COLO668 (cell line): ENCODE measurements at regions not wholly inside any gene's neighbourhood (a gene's known extent, or its start where the extent isn't known, plus 50 kb on each side); places are given as distances from the start of the nearest gene placed in this dataset.
"Not testable (repeated sequence)": the region's sequence is repeated elsewhere in the genome, so short reads cannot be mapped to it uniquely, and the experiment has no call there.

ENCODE experiments used
- DNase-seq: peaks from one replicate; lab custom pipeline; 2025; ENCODE audit not compliant: unreplicated experiment; lab: John Stamatoyannopoulos, UW

DNA sequence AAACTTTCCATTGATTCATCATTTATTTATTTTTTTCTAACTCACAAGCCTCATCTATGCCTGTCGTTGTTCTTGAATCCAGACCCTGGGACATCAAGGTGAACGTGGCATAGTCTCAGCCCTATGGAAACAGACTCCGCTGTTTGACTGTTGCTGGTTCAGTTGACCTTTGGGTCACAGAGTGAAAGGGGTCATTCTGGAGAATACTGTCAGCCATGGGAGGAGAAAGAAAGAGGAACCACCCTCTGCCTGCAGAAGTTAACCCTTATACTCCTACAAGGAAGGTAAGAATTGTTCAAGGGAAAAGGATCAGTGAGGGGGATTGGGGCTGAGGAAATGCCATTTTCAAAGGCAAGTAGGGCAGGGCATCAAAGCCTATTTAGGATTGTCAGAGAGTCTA is 387.6 kb upstream of the MAF start:
- no peak for DNase-seq

DNA sequence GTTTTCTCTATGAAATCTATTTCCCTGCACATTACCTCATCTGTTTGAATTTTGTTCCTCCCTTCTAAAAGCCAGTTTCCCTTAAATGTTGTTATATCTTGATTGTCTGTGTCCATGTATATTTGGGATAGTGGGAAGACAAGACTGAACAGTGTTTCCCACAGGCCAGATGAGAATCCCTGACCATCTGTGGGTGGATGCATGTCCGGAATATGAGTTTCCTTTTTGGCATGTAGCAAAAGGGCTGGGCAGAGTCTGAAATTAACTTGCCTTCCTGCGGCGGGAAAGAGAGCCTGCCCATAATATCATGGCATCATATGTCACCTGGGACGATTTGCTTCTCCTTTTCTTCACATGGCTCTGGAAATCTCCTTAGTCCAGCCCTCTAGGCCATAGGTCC is 385.8 kb upstream of the MAF start:
- DNase-seq: no peak

DNA sequence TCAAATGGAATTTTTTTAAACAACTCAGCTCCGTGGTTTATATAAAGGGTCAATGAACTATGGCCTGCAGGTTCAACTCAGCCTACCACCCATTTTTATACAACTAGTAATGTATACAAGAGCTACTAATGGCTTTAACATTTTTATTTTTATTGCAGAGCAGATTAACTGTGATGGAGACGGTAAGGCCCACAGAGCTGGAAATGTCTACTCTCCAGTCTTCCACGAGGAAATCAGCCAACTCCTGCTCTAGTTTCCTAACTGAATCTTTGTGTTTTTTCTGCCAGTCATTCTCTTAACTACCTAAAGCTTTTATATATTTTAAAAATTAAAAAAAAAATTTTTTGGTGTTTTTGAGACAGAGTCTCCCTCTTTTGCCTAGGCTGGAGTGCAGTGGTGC is 385.1 kb upstream of the MAF start:
- DNase-seq: no peak

DNA sequence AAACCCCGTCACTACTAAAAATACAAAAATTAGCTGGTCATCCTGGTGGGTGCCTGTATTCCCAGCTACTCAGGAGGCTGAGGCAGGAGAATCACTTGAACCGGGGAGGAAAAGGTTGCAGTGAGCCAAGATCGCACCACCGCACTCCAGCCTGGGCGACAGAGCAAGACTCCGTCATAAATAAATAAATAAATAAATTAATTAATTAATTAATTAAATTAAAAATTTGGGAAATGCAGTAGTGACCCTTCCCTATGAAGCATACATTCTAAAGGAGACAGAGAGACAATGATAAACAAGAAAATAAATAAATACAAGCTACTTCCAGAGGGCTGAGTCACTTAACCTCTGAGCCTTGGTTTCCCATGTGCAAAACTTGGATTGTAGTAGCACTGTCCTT is 383.6 kb upstream of the MAF start:
- not testable (repeated sequence) for DNase-seq

DNA sequence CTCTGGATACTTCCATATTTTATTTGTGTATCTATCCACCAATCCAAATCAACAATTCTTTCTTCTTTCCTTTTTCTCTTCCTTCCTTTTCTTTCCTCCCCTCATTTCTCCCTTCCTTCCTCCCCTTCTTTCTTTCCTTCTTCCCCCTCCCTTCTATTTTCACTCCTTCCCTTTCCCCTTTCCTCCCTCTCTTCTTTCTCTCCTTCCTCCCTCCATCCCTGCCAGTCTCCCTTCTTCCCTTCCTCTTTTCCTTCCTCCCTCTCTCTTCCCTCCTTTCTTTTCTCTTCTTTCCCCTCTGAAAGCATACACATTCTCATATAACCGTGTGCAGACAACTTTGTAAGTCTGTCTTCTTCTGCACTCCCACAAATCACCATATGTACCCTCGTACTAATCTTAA is 382.3 kb upstream of the MAF start:
- no peak for DNase-seq

DNA sequence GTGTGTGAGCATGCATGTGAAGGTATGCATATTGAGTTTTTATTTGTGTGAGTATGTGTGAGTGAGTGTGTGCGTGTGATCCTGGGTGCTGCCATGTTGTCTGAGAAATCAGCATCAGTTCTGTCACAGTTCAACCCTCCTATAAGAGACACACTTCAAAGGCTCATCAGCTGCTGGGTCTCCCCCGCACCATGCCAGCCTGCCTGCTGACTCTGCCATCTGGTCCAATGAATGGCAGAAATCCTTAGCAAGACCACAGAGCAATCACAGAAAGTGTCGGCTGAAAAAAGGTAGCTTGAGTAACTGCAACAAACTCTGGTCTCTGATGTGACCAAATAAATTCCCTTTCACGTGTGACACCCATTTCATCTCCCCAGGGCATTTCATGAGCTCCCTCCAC is 381.8 kb upstream of the MAF start:
- DNase-seq: no peak

DNA sequence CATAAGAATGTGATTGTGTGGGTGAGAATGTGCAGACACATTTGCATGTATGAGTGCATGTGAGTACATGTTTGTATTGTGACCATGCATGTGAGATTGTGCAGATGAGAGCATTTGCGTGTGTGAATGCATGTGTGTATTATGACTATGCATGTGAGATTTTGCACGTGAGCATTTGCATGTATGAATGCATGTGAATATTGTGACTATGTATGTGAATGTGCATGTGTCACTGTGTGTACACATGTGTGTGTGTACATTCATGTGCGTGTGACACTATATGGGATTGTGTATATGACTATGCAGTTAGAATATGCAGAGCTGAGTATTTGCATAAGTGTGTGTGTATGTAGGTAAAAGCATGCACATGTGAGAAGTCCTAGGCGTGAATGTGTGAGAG is 381.3 kb upstream of the MAF start:
- no peak for DNase-seq

DNA sequence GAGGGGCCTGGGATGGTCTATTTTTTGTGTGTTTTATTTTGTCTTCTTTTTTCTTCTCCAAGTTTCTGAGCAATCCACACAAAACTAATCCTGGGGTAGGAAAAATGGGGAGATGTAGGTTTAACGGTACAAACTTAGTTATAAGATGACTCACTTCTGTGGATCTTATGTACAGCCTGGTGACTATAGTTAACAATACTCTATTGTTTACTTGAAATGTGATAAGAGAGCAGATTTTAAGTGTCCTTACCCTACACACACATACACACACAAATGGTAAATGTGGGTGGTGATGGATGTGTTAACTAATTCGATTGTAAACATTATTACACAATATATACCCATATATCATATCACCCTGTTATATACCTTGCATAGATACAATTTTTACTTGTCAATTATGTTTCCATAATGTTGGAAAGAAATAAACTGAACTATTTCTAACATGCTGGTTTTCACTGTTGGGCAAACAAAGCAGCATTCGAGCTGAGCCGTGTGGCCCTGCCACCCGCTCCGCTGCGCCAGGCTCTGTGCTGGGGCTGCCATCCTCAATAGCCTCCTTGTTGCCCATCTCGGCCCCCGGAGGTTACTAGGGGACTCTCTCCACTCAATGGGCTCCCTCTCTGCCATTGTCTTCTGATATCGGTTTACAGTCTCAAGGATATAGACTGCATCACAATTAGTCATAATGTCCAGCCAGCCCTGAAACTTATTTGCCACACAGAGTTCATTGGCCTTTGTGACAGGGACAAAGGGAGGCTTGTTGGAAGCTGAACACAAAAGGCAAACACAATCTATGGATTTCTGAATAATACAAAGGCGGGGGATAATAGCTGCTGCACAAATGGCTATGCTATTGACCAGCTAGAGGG is 380.3 kb upstream of the MAF start:
- peak; percentile 39 for DNase-seq

DNA sequence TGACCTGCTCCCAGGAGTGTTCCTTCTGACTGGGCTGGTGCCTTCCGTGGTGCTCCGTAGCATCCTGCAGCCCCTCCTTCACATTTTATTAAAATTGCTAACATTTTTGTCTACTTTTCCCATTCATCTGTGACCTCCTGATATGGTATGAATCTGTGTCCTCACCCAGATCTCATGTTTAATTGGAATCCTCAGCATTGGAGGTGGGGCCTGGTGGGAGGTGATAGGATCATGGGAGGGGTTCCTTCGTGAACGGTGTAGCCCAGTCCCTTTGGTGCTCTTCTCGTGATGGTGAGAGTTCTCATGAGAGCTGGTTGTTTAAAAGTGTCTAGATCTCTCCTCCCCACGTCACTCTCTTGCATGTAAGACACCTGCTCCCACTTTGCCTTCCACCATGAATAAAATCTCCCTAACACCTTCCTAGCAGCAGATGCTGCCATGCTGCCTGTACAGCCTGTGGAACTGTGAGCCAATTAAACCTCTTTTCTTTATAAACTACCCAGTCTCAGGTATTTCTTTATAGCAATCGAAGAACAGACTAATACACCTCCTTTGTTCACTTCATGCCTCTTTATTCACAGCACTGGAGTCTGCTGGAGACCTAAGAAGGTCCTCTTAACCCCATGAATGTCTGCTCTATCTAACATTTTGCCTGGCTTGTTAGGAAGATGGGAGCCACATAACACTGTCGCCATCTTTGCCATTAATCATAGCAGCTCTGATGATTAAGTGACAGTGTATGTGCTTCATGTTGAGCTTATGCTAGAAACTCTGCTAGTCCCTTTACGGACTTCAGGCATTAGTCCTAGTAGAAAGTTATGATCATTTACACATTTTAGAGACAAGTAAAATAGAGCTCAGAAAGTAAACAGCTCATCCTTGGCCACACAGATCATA is 377.7 kb upstream of the MAF start:
- DNase-seq: no peak

DNA sequence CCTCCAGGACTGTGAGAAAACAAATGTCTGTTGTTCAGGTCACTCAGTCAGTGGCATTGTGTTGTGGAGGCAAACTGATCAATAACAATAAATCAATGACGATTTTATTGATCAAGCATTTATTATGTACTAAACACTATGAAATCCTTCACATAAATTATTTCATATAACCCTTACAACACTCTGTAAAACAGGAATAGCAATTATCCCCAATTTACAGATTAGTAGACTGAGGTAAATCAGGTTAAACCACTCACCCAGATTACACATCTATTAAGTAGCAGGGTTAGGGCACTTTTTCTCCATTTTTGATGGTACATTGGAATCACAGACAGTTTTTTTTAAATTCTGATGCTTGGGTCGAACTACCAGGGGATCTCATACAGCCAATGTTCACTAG is 372.8 kb upstream of the MAF start:
- no peak for DNase-seq

DNA sequence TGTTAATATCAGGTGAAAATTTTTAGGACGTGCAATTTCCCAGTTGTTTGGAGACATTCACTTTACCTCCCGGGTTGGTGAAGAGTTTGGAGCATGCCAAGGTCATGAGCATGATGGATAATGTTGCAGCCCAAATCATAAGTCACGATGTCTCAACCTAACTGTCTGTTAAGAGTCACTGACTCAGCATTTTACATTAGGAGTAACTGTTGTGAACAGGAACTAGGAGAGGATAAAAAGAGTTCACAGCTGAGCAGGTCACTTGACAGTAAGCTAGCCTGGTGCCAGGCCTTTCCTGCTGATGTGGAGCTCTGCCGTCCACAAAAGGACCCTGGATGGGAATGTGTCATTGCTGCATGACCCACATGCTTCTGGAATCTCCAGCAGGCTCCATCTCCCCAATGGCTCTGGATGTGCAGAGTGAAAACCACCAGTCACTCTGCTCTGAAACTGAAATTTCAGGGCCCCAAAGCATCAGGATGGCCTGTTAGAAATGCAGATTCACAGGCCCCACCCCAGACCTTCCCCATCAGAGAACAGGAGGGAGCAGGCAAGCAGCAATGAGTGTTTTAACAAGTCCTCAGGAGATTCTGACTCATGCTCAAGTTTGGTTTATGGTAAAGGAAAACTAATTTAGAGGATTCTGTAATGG is 371.6 kb upstream of the MAF start:
- DNase-seq: no peak

DNA sequence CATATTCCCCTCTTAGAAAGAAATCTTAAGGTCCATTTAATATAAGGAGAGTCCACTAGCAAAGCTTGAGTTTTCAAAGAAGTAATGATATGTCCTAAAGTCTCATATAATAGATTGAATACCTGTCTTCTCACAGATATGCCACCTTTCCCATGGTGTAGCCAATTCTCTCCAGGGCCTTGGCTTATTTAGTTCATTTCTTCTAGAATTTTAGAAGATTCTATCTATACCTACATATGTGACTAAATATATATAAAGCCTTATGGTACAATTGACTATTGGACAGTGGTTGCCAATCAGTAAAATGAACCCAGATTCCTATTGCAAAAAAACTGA is 370.7 kb upstream of the MAF start:
- DNase-seq: no peak

DNA sequence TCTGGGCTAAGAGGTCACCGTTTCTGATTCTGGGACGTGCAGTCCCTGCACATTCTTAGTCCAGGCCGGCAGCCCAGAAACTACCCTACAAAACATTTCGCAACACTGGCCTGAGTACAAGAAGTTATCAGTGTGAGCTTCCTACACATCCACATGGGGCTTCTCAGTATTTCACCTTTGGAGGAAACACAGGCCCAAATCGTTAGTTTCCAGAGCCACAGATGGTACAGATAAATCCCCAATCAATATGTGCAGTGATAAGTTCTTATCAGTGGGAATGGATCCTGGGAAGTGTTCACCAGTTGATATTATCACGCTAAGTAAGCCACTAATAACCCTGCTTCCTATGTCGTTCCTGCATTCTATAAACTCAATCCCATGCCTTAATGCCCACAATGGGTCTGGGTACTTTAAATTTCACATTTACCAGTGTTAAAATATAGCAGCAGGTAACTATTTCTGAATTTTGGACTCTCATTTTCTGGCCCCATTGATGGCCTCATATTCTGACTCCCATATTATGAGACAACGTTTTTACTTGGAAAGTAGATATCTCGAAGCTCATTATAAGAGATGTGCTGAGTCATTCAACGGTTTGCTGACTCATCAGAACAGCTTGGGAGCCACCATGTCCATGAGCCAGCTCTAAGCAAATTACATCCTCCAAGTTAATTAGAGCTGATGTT is 370.2 kb upstream of the MAF start:
- DNase-seq: no peak

DNA sequence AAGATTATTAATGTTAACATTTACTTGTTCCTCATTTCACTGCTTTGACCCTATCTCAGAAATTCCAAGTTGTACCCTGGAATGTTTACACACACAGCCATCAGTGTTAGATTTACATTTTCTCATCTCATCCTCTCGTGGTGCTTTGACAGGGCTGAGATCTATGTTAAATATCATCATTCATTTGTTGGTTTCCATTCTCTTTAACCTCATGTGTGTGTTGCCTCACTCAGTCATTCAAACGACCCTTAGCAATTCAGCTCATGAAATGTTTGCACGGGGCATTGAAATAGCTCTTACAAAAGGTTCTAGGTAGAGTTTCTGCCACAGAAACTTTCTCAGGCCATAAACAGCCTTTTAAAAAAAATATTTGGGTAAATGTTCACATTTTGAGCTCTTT is 369.6 kb upstream of the MAF start:
- no peak for DNase-seq

DNA sequence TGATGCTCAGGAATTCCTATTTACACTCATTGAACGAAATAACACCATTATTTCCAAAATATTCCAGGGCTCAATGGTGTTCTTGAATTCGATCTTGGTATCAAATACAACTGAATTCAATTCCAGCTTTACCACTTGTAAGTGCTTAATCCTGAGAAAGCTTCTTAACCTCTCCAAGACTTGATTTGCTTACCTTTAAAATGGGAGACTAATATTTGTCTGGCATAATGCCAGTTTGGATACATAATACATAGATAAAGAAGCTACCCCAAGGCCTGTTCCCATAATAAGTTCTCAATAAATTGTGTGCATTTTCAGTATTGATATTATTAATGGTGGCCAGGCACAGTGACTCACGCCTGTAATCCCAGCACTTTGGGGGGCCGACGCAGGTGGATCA is 368.9 kb upstream of the MAF start:
- no peak for DNase-seq

DNA sequence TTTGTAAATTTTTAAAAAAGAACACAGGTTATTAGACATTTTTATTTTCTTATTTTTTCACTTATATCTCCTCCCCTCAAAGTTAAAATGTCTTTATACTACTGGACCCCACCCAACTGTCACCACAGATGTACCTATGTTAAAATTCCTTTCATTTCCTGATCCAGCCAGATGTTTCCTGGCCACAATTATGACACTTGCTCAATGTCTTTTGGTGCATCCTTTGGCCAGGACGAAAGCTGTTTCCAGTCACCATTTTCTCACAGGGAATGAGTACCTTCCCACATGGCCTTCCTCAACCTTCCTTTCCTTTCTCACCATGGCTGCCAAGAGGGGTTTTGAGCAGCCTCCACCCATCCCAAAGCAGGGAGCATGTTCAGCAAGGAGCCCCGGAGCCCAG is 365.7 kb upstream of the MAF start:
- no peak for DNase-seq

DNA sequence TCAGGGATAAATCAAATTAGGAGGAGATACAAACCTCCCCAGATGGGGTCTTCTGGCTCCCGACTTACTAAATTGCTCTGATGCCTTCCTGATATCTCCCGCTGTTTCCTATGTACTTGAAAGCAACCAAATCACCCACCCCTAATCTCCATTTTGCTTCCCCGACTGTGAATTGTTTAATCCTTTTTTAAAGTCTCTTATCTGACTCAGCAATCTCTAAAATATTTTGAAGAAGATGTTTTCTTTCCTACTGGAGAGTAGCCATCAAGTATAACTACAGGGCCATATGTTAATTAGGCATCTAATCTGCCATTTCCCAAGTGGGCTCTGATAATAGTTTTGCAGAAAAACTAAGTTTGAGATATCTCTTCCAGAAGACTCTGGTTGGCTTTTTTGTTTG is 365.2 kb upstream of the MAF start:
- DNase-seq: no peak

DNA sequence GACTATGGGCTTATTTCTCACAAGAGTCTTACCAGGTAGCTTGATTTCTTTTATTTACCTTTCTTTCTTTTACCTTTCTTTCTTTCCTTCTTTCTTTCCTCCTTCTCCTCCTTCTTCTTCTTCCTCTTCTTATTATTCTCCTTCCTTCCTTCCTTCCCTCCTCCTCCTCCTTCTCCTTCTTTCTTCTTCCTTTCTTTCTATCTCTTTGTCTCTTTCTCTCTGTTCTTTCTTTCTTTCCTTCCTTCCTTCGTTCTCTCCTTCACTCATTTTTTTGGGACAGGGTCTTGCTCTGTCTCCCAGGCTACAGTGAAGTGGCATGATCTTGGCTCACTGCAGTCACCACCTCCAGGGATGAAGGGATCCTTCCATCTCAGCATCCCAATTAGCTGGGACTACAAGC is 363.6 kb upstream of the MAF start:
- DNase-seq: no peak

DNA sequence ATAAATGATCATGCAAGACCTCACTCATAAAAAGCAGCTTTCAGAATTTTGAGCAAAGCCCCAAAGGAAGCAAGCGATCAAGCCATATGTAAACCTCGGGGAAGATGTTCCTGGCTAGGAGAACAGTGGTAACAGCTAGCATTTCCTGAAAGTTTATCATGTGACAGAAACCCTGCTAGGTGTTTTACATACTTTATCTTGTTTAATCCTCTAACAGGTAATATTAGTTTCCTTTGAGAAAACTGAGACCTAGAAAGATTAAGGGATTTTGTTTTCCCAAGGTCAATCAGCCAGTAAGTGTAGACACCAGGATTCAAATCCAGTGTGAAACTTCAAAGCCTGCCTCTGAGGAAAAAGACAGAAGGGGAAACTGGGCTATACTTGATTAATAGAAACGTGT is 362.4 kb upstream of the MAF start:
- DNase-seq: no peak

DNA sequence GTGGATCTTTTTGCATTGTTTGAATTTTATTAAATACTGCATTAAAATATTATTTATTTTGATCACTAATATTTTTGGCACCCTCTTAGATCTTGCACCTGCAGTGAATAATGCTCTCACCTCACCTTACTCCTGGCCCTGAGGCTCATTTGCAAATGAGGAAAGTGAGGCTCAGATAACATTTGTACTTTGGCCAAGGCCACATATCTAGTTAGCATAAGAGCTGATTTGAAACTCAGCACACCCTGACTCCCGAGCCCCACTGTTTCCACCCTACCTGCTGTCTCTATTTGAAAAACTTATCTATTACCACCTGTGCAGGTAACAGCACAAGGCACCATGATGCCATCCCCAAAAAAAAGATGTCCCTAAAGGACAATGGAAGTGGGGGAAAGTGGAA is 358.7 kb upstream of the MAF start:
- DNase-seq: no peak

DNA sequence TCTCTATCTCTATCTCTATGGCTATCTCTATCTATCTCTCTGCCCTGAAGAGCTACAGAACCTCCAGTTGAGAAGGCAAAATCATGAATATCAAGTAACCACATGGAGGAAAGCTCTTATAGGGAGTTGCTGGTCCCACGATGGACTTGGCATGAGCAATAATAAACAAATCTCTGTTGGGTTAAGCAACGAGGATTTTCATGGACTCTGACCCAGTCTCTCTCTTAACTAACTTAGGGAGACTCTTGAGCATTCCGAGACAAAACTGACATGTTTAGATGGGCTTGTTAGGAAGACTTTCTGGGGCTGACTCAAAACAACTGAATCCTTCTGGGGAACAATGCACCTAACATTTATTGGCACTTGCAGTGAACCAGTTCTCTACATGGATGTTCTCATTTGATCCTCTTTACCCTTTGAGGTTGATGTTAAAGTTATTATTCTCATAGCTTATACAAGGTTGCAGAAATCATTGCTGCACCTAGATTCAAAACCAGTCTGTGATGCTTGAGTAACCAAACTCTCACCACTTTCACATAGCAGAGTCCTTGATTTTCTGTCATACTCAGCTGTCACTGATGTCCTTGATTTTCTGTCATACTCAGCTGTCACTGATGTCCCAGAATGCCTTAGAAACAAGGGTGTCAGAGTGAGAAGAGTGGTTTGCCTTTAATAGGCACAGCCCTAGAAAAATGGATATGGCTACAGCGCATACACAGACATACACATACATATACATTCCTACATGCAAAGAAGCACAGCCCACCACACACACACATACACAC is 354.6 kb upstream of the MAF start:
- DNase-seq: no peak
